HepG2 (cell line): ENCODE measurements at regions not wholly inside any gene's neighbourhood (a gene's known extent, or its start where the extent isn't known, plus 50 kb on each side); places are given as distances from the start of the nearest gene placed in this dataset.

ENCODE experiments used
- ATAC-seq: fragments of 200-7000 bp; cut with Tn5 transposase; 3 replicates; pipeline ENCODE4 v1.9.1; 2020; ENCODE audit warnings: mild to moderate bottlenecking, moderate library complexity
- BruUV-seq: library from RNA; stranded (reverse); fragments of 400-500 nt; replicated peaks from 2 replicates; lab custom pipeline; 2021; lab: Mats Ljungman, UMichigan
- CTCF ChIA-PET: fragments of 300-600 bp; formaldehyde crosslinking; extraction: SDS; loops from one replicate; lab custom pipeline; 2021; ENCODE audit warnings: low total read pairs, inconsistent platforms, low intra/inter-chr PET ratio; lab: Yijun Ruan, JAX
- POLR2A ChIA-PET: fragments of 350-600 bp; sonication (Branson Sonifier 250); formaldehyde crosslinking; loops from one replicate; lab custom pipeline; 2020; ENCODE audit warnings: antibody characterized with exemption, inconsistent platforms; lab: Yijun Ruan, JAX
- DNase-seq: peaks from one replicate; pipeline ENCODE4 v3.0.0-alpha.2; 2015; ENCODE audit warnings: low spot score
- FAIRE-seq: peaks from 3 replicates; lab custom pipeline; 2011; peaks lifted over from hg19 to GRCh38; lab: Jason Lieb, UNC
- H2AFZ ChIP-seq: one replicate; pipeline ENCODE4 v1.6.1; 2011; ENCODE audit warnings: low read length, inconsistent platforms
- H3K27ac ChIP-seq: fragments of 300-600 bp; 3 replicates; pipeline ENCODE4 v1.8.0; 2011; ENCODE audit warnings: mixed run types, mild to moderate bottlenecking, mixed read lengths, low read length, inconsistent platforms; ENCODE audit not compliant: insufficient read depth; ENCODE audit errors: extremely low read length
- H3K27me3 ChIP-seq, 2 experiments: fragments of 200-600 bp in 1 of 2; 2 replicates in 1 of 2; 3 replicates in 1 of 2; pipeline versions ENCODE4 v1.6.0 to v1.8.0; 2011; ENCODE audit warnings: low read length in 2 of 2, mild to moderate bottlenecking in 2 of 2, moderate library complexity in 2 of 2, inconsistent platforms in 1 of 2; ENCODE audit not compliant: insufficient read depth in 2 of 2, control insufficient read depth in 1 of 2
- H3K36me3 ChIP-seq, 2 experiments: fragments of 200-600 bp in 1 of 2; replicated peaks in 1 of 2; 2 replicates in 1 of 2; 3 replicates in 1 of 2; pipeline versions ENCODE4 v1.5.1 to v1.8.0; 2011; ENCODE audit warnings: low read length in 2 of 2, inconsistent platforms in 1 of 2; ENCODE audit not compliant: insufficient read depth in 2 of 2, control insufficient read depth in 1 of 2
- H3K4me1 ChIP-seq: 2 replicates; pipeline ENCODE4 v1.5.1; 2012; ENCODE audit warnings: low read length, inconsistent platforms; ENCODE audit not compliant: insufficient read depth
- H3K4me2 ChIP-seq: 2 replicates; pipeline ENCODE4 v1.6.0; 2011; ENCODE audit warnings: low read depth, low read length, inconsistent platforms
- H3K4me3 ChIP-seq, 3 experiments: fragments of 200-600 bp in 1 of 3; sonication (generic), shearing (Covaris generic) in 1 of 3; replicated peaks in 1 of 3; 2 replicates each; pipeline ENCODE4 v1.5.1; 2011 to 2016; ENCODE audit warnings: low read length in 3 of 3, inconsistent platforms in 2 of 3, low read depth in 2 of 3, mild to moderate bottlenecking in 2 of 3, control low read depth in 1 of 3, mixed read lengths in 1 of 3; ENCODE audit not compliant: insufficient read depth in 1 of 3
- H3K79me2 ChIP-seq: one replicate; pipeline ENCODE4 v1.6.1; 2011; ENCODE audit warnings: low read length, inconsistent platforms; ENCODE audit not compliant: insufficient read depth
- H3K9ac ChIP-seq: 2 replicates; pipeline ENCODE4 v1.6.0; 2011; ENCODE audit warnings: mild to moderate bottlenecking, low read depth, low read length, inconsistent platforms; ENCODE audit not compliant: insufficient read depth
- H3K9me3 ChIP-seq: 2 replicates; pipeline ENCODE4 v1.5.1; 2012; ENCODE audit warnings: mild to moderate bottlenecking, low read length
- H4K20me1 ChIP-seq: 2 replicates; pipeline ENCODE4 v1.6.0; 2011; ENCODE audit warnings: inconsistent platforms, mild to moderate bottlenecking, low read length, moderate library complexity; ENCODE audit not compliant: insufficient read depth
- NFYB ChIP-seq: sonication (generic); formaldehyde crosslinking; IDR thresholded peaks from 2 replicates; pipeline ENCODE4 v1.4.0; 2020; ENCODE audit warnings: missing genetic modification reagents
- SMC3 ChIP-seq: IDR thresholded peaks from 2 replicates; pipeline ENCODE4 v1.6.1; 2011; ENCODE audit warnings: low read length, improper control_type of control experiment
- STAG1 ChIP-seq: sonication (generic); formaldehyde crosslinking; IDR thresholded peaks from 2 replicates; pipeline ENCODE4 v1.4.0; 2020; ENCODE audit warnings: missing genetic modification reagents
- ZNF121 ChIP-seq: sonication (generic); formaldehyde crosslinking; IDR thresholded peaks from 2 replicates; pipeline ENCODE4 v1.5.0; 2020; ENCODE audit warnings: mild to moderate bottlenecking, missing genetic modification reagents
- ZNF17 ChIP-seq: sonication (generic); formaldehyde crosslinking; IDR thresholded peaks from 2 replicates; pipeline ENCODE4 v1.5.0; 2020; ENCODE audit warnings: mild to moderate bottlenecking, missing genetic modification reagents
- ZNF782 ChIP-seq: sonication (generic); formaldehyde crosslinking; IDR thresholded peaks from 2 replicates; pipeline ENCODE4 v1.4.0; 2020; ENCODE audit warnings: missing genetic modification reagents, mild to moderate bottlenecking, borderline replicate concordance
- WGBS: methylation state at CpG from one replicate; pipeline ENCODE4 v1.1.6; 2017; ENCODE audit warnings: low lambda C conversion rate; 5-methylcytosine and 5-hydroxymethylcytosine counted together
- in situ Hi-C: cut with HindIII; loops from 2 replicates; pipeline ENCODE4 v1.10.0; 2017; ENCODE audit warnings: low pct_unique_long_range_greater_than_20kb; ENCODE audit not compliant: extremely low pct_ligation_motif_present
- intact Hi-C: fragments of 100-400 bp; cut with micrococcal nuclease; formaldehyde crosslinking; loops from one replicate; pipeline ENCODE4 v1.10.0; 2022; ENCODE audit not compliant: unreplicated experiment
- TF ChIP-seq, protein P1 (sequence below): sonication (generic); formaldehyde crosslinking; IDR thresholded peaks from 2 replicates; pipeline ENCODE4 v1.5.0; 2020; ENCODE audit warnings: mild to moderate bottlenecking, missing genetic modification reagents, moderate library complexity
- TF ChIP-seq, protein P2 (sequence below): sonication (generic); formaldehyde crosslinking; IDR thresholded peaks from 2 replicates; pipeline ENCODE4 v1.4.0; 2020; ENCODE audit warnings: missing genetic modification reagents
- TF ChIP-seq, protein P3 (sequence below): sonication (generic); formaldehyde crosslinking; IDR thresholded peaks from 2 replicates; pipeline ENCODE4 v1.4.0; 2020; ENCODE audit warnings: missing genetic modification reagents

DNA sequence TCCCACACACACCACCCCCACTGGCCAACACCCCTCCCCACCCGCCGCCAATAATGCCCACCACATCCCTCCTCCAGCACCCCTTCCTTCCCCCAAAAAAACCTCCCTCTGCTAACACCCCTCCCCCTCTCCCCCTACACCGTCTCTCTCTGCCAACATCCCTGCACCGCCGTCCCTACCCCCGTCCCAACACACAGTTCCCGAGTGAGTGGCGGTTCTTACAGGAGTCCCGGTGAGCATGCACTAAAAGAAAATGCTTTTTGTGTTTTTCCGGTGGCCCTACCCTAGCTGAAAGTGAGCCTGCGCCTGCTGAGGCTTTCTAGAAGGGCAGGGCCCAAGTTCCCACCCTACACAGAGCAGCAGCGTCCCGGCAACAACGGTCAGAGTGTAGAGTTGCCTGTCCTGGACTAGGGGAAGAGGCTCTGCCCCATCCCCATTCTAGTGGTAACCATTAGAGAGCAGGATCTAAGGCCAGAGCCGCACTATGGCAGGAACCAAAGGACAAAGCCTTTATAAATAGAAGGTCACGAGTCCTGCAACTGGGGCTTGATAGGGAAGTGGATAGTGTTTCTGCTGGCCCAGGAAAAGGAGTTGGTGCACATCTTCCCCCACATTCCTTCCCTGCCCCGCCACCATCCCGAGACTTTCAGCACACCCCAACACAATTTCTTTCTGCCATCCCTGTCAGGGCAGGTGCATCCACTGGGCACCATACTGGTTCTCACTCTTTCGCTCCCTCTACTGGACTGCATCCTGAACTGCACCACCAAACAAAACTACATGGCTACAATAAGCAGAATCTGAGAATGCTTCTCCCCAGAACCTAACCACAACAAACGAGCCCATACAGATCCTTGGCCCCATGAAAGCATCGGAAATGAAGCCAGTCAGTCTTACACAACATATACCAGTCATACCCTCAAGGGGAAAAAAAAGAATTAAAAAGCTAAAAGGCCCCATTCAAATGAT, 78.1 kb upstream of the PAGE3 start:
- no peaks in the 10 kb centered on the region for H3K27me3 ChIP-seq
- H2AFZ ChIP-seq, result no peak overlapping the region
- H3K4me2 ChIP-seq, result no peak overlapping the region
- BruUV-seq, result no TSS peak
- FAIRE-seq, result peak; percentile 28
- H4K20me1 ChIP-seq, result no peaks in the 10 kb centered on the region
- TF ChIP-seq, protein P1, sequence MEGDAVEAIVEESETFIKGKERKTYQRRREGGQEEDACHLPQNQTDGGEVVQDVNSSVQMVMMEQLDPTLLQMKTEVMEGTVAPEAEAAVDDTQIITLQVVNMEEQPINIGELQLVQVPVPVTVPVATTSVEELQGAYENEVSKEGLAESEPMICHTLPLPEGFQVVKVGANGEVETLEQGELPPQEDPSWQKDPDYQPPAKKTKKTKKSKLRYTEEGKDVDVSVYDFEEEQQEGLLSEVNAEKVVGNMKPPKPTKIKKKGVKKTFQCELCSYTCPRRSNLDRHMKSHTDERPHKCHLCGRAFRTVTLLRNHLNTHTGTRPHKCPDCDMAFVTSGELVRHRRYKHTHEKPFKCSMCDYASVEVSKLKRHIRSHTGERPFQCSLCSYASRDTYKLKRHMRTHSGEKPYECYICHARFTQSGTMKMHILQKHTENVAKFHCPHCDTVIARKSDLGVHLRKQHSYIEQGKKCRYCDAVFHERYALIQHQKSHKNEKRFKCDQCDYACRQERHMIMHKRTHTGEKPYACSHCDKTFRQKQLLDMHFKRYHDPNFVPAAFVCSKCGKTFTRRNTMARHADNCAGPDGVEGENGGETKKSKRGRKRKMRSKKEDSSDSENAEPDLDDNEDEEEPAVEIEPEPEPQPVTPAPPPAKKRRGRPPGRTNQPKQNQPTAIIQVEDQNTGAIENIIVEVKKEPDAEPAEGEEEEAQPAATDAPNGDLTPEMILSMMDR (CRISPR knock-in tag), result peak; percentile 59
- TF ChIP-seq ZNF121 (CRISPR knock-in tag) (no peak), SMC3 (peak; percentile 41; the same call in 1 of the 2 replicates), STAG1 (CRISPR knock-in tag) (peak; percentile 43), ZNF17 (CRISPR knock-in tag) (no peak)
- no peaks in the 10 kb centered on the region for H3K36me3 ChIP-seq
- in situ Hi-C loops (loop anchor here (10.0 kb wide), 1 partner anchor 208 kb away; no protein-coding TSS in a partner anchor), intact Hi-C loops (loop anchor here (1.0 kb wide), 1 partner anchor 208 kb away; no protein-coding TSS in a partner anchor)
- no peaks in the 10 kb centered on the region for H3K4me1 ChIP-seq
- no peaks in the 10 kb centered on the region for H3K79me2 ChIP-seq
- H3K27ac ChIP-seq, result no peak overlapping the region
- peak; percentile 69 for ATAC-seq
- H3K4me3 ChIP-seq, result no peak overlapping the region
- peak; percentile 3 for DNase-seq
- WGBS, result 60% methylated on average over 16 of the region's 21 CpGs
- CTCF ChIA-PET, result interaction anchor here (0.9 kb wide), 1 partner anchor 208 kb away, joined by 4 read pairs; no protein-coding TSS in a partner anchor
- no peaks in the 10 kb centered on the region for H3K9me3 ChIP-seq
- POLR2A ChIA-PET, result no interaction called here
- no peak overlapping the region for H3K9ac ChIP-seq

DNA sequence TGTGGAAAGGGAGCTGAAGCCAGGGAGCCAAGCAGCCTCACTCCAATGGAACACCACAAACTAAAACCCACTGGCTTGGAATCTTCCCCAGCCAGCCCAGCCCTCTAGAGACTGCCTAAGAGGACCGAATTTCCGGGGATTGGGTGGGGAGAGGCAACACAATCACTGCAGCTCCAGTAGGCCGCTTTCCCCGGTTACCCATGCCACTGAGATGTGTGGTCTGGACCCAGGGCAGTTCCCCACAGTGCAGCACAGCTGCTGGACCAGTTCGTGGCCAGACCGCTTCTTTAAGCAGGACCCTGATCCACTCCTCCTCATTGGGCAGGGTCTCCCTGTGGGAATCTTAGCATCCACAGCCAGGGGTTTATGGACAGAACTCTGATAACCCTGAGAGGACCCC, 91.9 kb upstream of the PAGE3 start:
- Histone ChIP-seq H3K36me3 (no peaks in the 10 kb centered on the region), H4K20me1 (no peaks in the 10 kb centered on the region), H3K27ac (no peak overlapping the region), H3K4me2 (no peak overlapping the region), H3K9ac (no peak overlapping the region), H3K4me1 (no peaks in the 10 kb centered on the region), H3K27me3 (no peaks in the 10 kb centered on the region), H3K4me3 (no peak overlapping the region), H2AFZ (no peak overlapping the region), H3K79me2 (no peaks in the 10 kb centered on the region), H3K9me3 (no peaks in the 10 kb centered on the region)
- no TSS peak for BruUV-seq
- intact Hi-C loops, result no loop called here
- FAIRE-seq (no peak), ATAC-seq (no peak), DNase-seq (no peak)
- ChIA-PET CTCF (no interaction called here), POLR2A (no interaction called here)
- in situ Hi-C loops, result no loop called here
- no CpG with 5 or more reads among the region's 6 CpGs for WGBS
- TF ChIP-seq STAG1 (CRISPR knock-in tag) (no peak), ZNF782 (CRISPR knock-in tag) (no peak), NFYB (no peak)
- TF ChIP-seq, protein P2, sequence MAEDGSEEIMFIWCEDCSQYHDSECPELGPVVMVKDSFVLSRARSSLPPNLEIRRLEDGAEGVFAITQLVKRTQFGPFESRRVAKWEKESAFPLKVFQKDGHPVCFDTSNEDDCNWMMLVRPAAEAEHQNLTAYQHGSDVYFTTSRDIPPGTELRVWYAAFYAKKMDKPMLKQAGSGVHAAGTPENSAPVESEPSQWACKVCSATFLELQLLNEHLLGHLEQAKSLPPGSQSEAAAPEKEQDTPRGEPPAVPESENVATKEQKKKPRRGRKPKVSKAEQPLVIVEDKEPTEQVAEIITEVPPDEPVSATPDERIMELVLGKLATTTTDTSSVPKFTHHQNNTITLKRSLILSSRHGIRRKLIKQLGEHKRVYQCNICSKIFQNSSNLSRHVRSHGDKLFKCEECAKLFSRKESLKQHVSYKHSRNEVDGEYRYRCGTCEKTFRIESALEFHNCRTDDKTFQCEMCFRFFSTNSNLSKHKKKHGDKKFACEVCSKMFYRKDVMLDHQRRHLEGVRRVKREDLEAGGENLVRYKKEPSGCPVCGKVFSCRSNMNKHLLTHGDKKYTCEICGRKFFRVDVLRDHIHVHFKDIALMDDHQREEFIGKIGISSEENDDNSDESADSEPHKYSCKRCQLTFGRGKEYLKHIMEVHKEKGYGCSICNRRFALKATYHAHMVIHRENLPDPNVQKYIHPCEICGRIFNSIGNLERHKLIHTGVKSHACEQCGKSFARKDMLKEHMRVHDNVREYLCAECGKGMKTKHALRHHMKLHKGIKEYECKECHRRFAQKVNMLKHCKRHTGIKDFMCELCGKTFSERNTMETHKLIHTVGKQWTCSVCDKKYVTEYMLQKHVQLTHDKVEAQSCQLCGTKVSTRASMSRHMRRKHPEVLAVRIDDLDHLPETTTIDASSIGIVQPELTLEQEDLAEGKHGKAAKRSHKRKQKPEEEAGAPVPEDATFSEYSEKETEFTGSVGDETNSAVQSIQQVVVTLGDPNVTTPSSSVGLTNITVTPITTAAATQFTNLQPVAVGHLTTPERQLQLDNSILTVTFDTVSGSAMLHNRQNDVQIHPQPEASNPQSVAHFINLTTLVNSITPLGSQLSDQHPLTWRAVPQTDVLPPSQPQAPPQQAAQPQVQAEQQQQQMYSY (CRISPR knock-in tag), result no peak
- TF ChIP-seq, protein P3, sequence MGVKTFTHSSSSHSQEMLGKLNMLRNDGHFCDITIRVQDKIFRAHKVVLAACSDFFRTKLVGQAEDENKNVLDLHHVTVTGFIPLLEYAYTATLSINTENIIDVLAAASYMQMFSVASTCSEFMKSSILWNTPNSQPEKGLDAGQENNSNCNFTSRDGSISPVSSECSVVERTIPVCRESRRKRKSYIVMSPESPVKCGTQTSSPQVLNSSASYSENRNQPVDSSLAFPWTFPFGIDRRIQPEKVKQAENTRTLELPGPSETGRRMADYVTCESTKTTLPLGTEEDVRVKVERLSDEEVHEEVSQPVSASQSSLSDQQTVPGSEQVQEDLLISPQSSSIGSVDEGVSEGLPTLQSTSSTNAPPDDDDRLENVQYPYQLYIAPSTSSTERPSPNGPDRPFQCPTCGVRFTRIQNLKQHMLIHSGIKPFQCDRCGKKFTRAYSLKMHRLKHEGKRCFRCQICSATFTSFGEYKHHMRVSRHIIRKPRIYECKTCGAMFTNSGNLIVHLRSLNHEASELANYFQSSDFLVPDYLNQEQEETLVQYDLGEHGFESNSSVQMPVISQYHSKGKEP, result no peak
